Activated naive CD4-positive, alpha-beta T cell treated with anti-CD3 and anti-CD28 coated beads for 36 hours (primary cell): ENCODE measurements at regions not wholly inside any gene's neighbourhood (a gene's known extent, or its start where the extent isn't known, plus 50 kb on each side); places are given as distances from the start of the nearest gene placed in this dataset.

Experiments used
- CTCF ChIA-PET: fragments of 350-600 bp; sonication (Branson Sonifier 250); formaldehyde crosslinking; loops from one replicate; lab custom pipeline; 2021; ENCODE audit warnings: antibody characterized with exemption; lab: Charles Lee
- DNase-seq: peaks from one replicate; pipeline ENCODE4 v3.0.0-alpha.2; 2020
- H3K27ac Mint-ChIP-seq: one replicate; pipeline ENCODE4 v1.8.0; 2021; ENCODE audit warnings: mild to moderate bottlenecking, mixed read lengths
- H3K27me3 Mint-ChIP-seq: one replicate; pipeline ENCODE4 v1.8.0; 2021; ENCODE audit warnings: low read depth, mixed read lengths
- H3K36me3 Mint-ChIP-seq: one replicate; pipeline ENCODE4 v1.8.0; 2021; ENCODE audit warnings: low read depth, mixed read lengths
- H3K4me1 Mint-ChIP-seq: one replicate; pipeline ENCODE4 v1.8.0; 2021; ENCODE audit warnings: low read depth, mixed read lengths
- H3K4me3 Mint-ChIP-seq: one replicate; pipeline ENCODE4 v1.8.0; 2021; ENCODE audit warnings: mild to moderate bottlenecking, moderate library complexity, mixed read lengths
- H3K9me3 Mint-ChIP-seq: one replicate; pipeline ENCODE4 v1.8.0; 2021; ENCODE audit warnings: mixed read lengths
- intact Hi-C: fragments of 100-400 bp; cut with micrococcal nuclease; formaldehyde crosslinking; loops from one replicate; pipeline ENCODE4 v1.15.1; 2023

- H3K27ac Mint-ChIP-seq: no peak overlapping the region
- CTCF ChIA-PET: no interaction called here
- H3K4me1 Mint-ChIP-seq: no peaks in the 10 kb centered on the region
- H3K27me3 Mint-ChIP-seq: peaks cover 23% of the 10 kb centered on the region
- no peak for DNase-seq
- no peak overlapping the region for H3K4me3 Mint-ChIP-seq
- H3K9me3 Mint-ChIP-seq: no peaks in the 10 kb centered on the region
- no peaks in the 10 kb centered on the region for H3K36me3 Mint-ChIP-seq
- intact Hi-C loops: no loop called here
Observed at GRCh38 chr2:45191146-45191863, 182.1 kb upstream of the SIX2 start.

GRCh38 chr2:45190481-45190942, 181.3 kb upstream of the SIX2 start:
- CTCF ChIA-PET: no interaction called here

GRCh38 chr2:45184606-45185005, 175.4 kb upstream of the SIX2 start:
- Mint-ChIP-seq H3K36me3 (no peaks in the 10 kb centered on the region), H3K4me3 (no peak overlapping the region), H3K27me3 (peaks cover 23% of the 10 kb centered on the region), H3K27ac (no peak overlapping the region), H3K9me3 (no peaks in the 10 kb centered on the region), H3K4me1 (no peaks in the 10 kb centered on the region)
- intact Hi-C loops: no loop called here
- DNase-seq: no peak
- CTCF ChIA-PET: no interaction called here

More at GRCh38 chr2:45190481-45190942, 181.3 kb upstream of the SIX2 start:
- Mint-ChIP-seq H3K4me3 (no peak overlapping the region), H3K4me1 (no peaks in the 10 kb centered on the region), H3K9me3 (no peaks in the 10 kb centered on the region), H3K27me3 (peaks cover 25% of the 10 kb centered on the region), H3K27ac (no peak overlapping the region), H3K36me3 (no peaks in the 10 kb centered on the region)
- no peak for DNase-seq
- intact Hi-C loops: no loop called here

- Mint-ChIP-seq H3K27ac (no peak overlapping the region), H3K9me3 (no peaks in the 10 kb centered on the region), H3K4me3 (no peak overlapping the region), H3K27me3 (peaks cover 24% of the 10 kb centered on the region), H3K36me3 (no peaks in the 10 kb centered on the region), H3K4me1 (no peaks in the 10 kb centered on the region)
- intact Hi-C loops: no loop called here
- CTCF ChIA-PET: no interaction called here
- no peak for DNase-seq
Observed at GRCh38 chr2:45182667-45183295, 173.5 kb upstream of the SIX2 start.

- Mint-ChIP-seq H3K9me3 (no peaks in the 10 kb centered on the region), H3K4me3 (no peak overlapping the region), H3K4me1 (no peaks in the 10 kb centered on the region), H3K27me3 (peaks cover 30% of the 10 kb centered on the region), H3K36me3 (no peaks in the 10 kb centered on the region), H3K27ac (no peak overlapping the region)
- DNase-seq: no peak
- CTCF ChIA-PET: no interaction called here
- intact Hi-C loops: no loop called here
Observed at GRCh38 chr2:45180779-45181178, 171.5 kb upstream of the SIX2 start.

- no peak for DNase-seq
- Mint-ChIP-seq H3K36me3 (no peaks in the 10 kb centered on the region), H3K4me1 (no peaks in the 10 kb centered on the region), H3K9me3 (no peaks in the 10 kb centered on the region), H3K27me3 (peaks cover 26% of the 10 kb centered on the region), H3K4me3 (no peak overlapping the region), H3K27ac (no peak overlapping the region)
- CTCF ChIA-PET: no interaction called here
- intact Hi-C loops: no loop called here
Observed at GRCh38 chr2:45180033-45180746, 170.9 kb upstream of the SIX2 start.

GRCh38 chr2:45178854-45179253, 169.6 kb upstream of the SIX2 start:
- no peaks in the 10 kb centered on the region for H3K4me1 Mint-ChIP-seq
- H3K27ac Mint-ChIP-seq: no peak overlapping the region
- H3K9me3 Mint-ChIP-seq: no peaks in the 10 kb centered on the region
- peaks cover 32% of the 10 kb centered on the region for H3K27me3 Mint-ChIP-seq
- intact Hi-C loops: no loop called here
- H3K4me3 Mint-ChIP-seq: no peak overlapping the region
- no peaks in the 10 kb centered on the region for H3K36me3 Mint-ChIP-seq
- CTCF ChIA-PET: no interaction called here
- no peak for DNase-seq

GRCh38 chr2:45178359-45178758, 169.1 kb upstream of the SIX2 start:
- H3K9me3 Mint-ChIP-seq: no peaks in the 10 kb centered on the region
- no peak overlapping the region for H3K27ac Mint-ChIP-seq
- H3K4me3 Mint-ChIP-seq: no peak overlapping the region
- intact Hi-C loops: no loop called here
- DNase-seq: no peak
- H3K4me1 Mint-ChIP-seq: no peaks in the 10 kb centered on the region
- peaks cover 33% of the 10 kb centered on the region for H3K27me3 Mint-ChIP-seq
- CTCF ChIA-PET: no interaction called here
- no peaks in the 10 kb centered on the region for H3K36me3 Mint-ChIP-seq

- Mint-ChIP-seq H3K36me3 (no peaks in the 10 kb centered on the region), H3K27ac (no peak overlapping the region), H3K4me3 (no peak overlapping the region), H3K4me1 (no peaks in the 10 kb centered on the region), H3K27me3 (peaks cover 35% of the 10 kb centered on the region), H3K9me3 (no peaks in the 10 kb centered on the region)
- CTCF ChIA-PET: no interaction called here
- intact Hi-C loops: no loop called here
- no peak for DNase-seq
Observed at GRCh38 chr2:45177870-45178269, 168.6 kb upstream of the SIX2 start.

GRCh38 chr2:45176390-45176789, 167.1 kb upstream of the SIX2 start:
- no peak for DNase-seq
- Mint-ChIP-seq H3K4me3 (no peak overlapping the region), H3K27me3 (peaks cover 36% of the 10 kb centered on the region), H3K36me3 (no peaks in the 10 kb centered on the region), H3K27ac (no peak overlapping the region), H3K4me1 (no peaks in the 10 kb centered on the region), H3K9me3 (no peaks in the 10 kb centered on the region)
- intact Hi-C loops: no loop called here
- CTCF ChIA-PET: no interaction called here

GRCh38 chr2:45173513-45173912, 164.3 kb upstream of the SIX2 start:
- no peak overlapping the region for H3K27ac Mint-ChIP-seq
- peaks cover 10% of the 10 kb centered on the region for H3K4me1 Mint-ChIP-seq
- no peaks in the 10 kb centered on the region for H3K36me3 Mint-ChIP-seq
- DNase-seq: no peak
- peaks cover 45% of the 10 kb centered on the region for H3K27me3 Mint-ChIP-seq
- H3K9me3 Mint-ChIP-seq: no peaks in the 10 kb centered on the region
- no peak overlapping the region for H3K4me3 Mint-ChIP-seq
- intact Hi-C loops: no loop called here
- CTCF ChIA-PET: no interaction called here

- peaks cover 10% of the 10 kb centered on the region for H3K4me1 Mint-ChIP-seq
- peaks cover 49% of the 10 kb centered on the region for H3K27me3 Mint-ChIP-seq
- H3K27ac Mint-ChIP-seq: no peak overlapping the region
- CTCF ChIA-PET: no interaction called here
- no peak for DNase-seq
- H3K4me3 Mint-ChIP-seq: no peak overlapping the region
- H3K36me3 Mint-ChIP-seq: no peaks in the 10 kb centered on the region
- no peaks in the 10 kb centered on the region for H3K9me3 Mint-ChIP-seq
- intact Hi-C loops: no loop called here
Observed at GRCh38 chr2:45172760-45173392, 163.6 kb upstream of the SIX2 start.
